ENCODE measurements at regions not wholly inside any gene's neighbourhood (a gene's known extent, or its start where the extent isn't known, plus 50 kb on each side); places are given as distances from the start of the nearest gene placed in this dataset.

- DNase-seq (ENCODE audit: low read depth) = no peak
Measured at GRCh38 chr2:184534986-184535385, 63.3 kb upstream of the ZNF804A start.

- no peak for DNase-seq (ENCODE audit: low read depth)
Measured at GRCh38 chr2:184540246-184540789, 58.0 kb upstream of the ZNF804A start.

- no peak for DNase-seq (ENCODE audit: low read depth)
Measured at GRCh38 chr2:184541591-184541990, 56.7 kb upstream of the ZNF804A start.

- DNase-seq (ENCODE audit: low read depth) = no peak
Measured at GRCh38 chr2:184543832-184544231, 54.5 kb upstream of the ZNF804A start.

Measured in Daoy (cell line).